Hepatocyte (in vitro differentiated cells): ENCODE measurements at regions not wholly inside any gene's neighbourhood (a gene's known extent, or its start where the extent isn't known, plus 50 kb on each side); places are given as distances from the start of the nearest gene placed in this dataset.

ENCODE experiments used
- CTCF ChIP-seq: fragments of 200-600 bp; sonication (generic); IDR thresholded peaks from 2 replicates; pipeline ENCODE4 v1.5.1; 2016; ENCODE audit warnings: antibody characterized with exemption, mild to moderate bottlenecking; ENCODE audit not compliant: poor library complexity
- EZH2phosphoT487 ChIP-seq: fragments of 200-600 bp; sonication (generic); IDR thresholded peaks from one replicate; pipeline ENCODE4 v1.6.1; 2018; ENCODE audit warnings: antibody characterized with exemption, mild to moderate bottlenecking, low read depth, moderate library complexity; ENCODE audit not compliant: unreplicated experiment, severe bottlenecking

GRCh38 chr14:42090122-42090521 is 483.4 kb downstream of the LRFN5 start:
- TF ChIP-seq CTCF (no peak), EZH2phosphoT487 (no peak)
